ENCODE measurements at regions not wholly inside any gene's neighbourhood (a gene's known extent, or its start where the extent isn't known, plus 50 kb on each side); places are given as distances from the start of the nearest gene placed in this dataset.

DNA sequence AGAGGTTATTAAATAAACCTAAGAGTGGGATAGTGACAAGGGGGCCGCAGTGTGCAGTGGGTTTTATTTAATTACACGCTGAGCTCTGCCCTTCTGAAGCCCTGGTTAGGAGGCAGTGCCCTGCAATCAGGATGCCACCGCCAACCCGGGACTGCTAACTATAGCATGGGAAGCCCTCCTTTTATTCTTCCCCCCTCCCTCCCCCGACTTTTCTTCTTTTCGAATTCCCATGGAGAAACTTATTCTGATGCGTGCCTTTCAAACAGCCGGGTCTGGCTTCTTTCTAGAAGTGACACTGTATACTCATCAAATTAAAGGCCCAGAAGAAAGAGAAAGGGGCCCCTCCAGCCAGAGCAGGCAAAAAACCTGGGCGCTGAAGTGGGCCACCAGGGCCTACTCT is 91.3 kb upstream of the ANO1 start:
- no peak for DNase-seq (ENCODE audit: low read depth)
- TF ChIP-seq, protein P1, sequence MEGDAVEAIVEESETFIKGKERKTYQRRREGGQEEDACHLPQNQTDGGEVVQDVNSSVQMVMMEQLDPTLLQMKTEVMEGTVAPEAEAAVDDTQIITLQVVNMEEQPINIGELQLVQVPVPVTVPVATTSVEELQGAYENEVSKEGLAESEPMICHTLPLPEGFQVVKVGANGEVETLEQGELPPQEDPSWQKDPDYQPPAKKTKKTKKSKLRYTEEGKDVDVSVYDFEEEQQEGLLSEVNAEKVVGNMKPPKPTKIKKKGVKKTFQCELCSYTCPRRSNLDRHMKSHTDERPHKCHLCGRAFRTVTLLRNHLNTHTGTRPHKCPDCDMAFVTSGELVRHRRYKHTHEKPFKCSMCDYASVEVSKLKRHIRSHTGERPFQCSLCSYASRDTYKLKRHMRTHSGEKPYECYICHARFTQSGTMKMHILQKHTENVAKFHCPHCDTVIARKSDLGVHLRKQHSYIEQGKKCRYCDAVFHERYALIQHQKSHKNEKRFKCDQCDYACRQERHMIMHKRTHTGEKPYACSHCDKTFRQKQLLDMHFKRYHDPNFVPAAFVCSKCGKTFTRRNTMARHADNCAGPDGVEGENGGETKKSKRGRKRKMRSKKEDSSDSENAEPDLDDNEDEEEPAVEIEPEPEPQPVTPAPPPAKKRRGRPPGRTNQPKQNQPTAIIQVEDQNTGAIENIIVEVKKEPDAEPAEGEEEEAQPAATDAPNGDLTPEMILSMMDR (IDR thresholded peaks at IDR 0.05; ENCODE audit: control insufficient read depth, insufficient read depth, low read depth, low read length, missing control alignments) = no peak
- H3K4me3 ChIP-seq (ENCODE audit: control insufficient read depth, low read depth, low read length) = no peak overlapping the region

DNA sequence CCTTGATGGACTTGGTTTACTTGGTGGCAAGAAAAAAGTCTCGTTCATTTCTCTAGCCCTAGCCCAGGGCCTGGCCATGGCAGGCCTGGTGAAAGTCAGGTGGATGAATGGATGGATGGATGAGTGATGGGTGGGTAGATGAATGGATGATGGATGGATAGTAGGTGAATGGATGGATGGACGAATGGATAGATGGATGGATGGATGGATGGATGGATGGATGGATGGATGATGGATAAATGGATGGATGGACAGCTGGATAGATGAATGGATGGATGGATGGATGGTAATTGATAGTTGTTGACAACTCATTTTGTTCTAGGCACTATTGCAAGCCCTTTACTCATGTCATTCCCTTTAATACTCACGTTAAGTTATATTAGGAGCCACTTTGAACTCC is 86.1 kb upstream of the ANO1 start:
- H3K4me3 ChIP-seq (ENCODE audit: control insufficient read depth, low read depth, low read length) = no peak overlapping the region
- TF ChIP-seq, protein P1 (IDR thresholded peaks at IDR 0.05; ENCODE audit: control insufficient read depth, insufficient read depth, low read depth, low read length, missing control alignments) = no peak
- no peak for DNase-seq (ENCODE audit: low read depth)

DNA sequence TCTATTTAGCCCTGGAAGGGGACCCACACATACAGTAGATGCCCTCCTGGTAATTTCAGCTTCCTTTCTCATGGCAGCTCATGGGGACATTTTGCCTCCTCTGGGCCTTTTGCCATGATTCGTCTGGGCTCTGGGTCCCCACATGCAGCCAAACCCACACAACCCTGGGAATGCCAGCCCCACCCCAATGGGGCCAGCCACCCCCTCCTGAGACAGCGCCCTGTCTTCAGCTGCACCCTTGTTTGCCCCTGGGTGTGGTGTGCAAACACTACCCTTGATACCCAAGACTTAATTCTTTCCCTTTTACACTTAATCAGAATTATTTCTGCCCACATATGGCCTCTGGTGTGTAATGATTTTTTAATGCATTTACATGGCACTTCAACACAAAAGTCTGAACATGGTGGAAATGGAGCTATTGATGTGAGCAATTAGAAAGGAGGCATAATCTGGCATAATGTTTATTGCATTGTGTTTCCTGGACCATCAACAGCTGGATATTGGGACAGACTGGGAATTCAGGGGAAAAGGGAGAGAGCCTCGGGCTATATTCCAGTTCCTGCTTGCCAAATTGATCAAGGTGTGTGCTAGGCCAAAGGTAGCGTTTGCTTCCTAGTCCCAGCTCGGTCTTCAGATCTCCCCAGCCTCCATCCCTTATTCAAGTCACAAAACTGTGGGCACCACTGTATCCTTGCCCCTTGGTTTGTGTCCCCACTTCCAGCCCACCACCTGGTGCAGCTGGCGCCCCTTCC is 85.0 kb upstream of the ANO1 start:
- TF ChIP-seq, protein P1 (IDR thresholded peaks at IDR 0.05; ENCODE audit: control insufficient read depth, insufficient read depth, low read depth, low read length, missing control alignments) = no peak
- H3K4me3 ChIP-seq (ENCODE audit: control insufficient read depth, low read depth, low read length) = no peak overlapping the region
- no peak for DNase-seq (ENCODE audit: low read depth)

DNA sequence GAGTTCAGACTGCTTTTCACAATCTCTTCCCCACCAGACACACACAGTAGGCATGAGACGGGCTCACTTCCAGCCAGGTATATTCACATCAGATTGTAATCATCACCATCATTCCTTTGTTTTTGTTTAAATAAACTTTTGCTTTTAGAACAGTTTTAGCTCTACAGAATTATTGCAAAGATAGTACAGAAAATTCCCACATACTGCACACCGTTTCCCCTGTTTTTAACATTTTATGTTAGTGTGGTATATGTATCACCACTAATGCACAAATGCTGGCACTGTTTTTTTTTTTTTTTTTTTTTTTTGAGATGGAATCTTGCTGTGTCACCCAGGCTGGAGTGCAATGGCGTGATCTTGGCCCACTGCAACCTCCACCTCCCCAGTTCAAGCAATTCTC is 83.3 kb upstream of the ANO1 start:
- H3K4me3 ChIP-seq (ENCODE audit: control insufficient read depth, low read depth, low read length) = no peak overlapping the region
- TF ChIP-seq, protein P1 (IDR thresholded peaks at IDR 0.05; ENCODE audit: control insufficient read depth, insufficient read depth, low read depth, low read length, missing control alignments) = no peak
- no peak for DNase-seq (ENCODE audit: low read depth)

DNA sequence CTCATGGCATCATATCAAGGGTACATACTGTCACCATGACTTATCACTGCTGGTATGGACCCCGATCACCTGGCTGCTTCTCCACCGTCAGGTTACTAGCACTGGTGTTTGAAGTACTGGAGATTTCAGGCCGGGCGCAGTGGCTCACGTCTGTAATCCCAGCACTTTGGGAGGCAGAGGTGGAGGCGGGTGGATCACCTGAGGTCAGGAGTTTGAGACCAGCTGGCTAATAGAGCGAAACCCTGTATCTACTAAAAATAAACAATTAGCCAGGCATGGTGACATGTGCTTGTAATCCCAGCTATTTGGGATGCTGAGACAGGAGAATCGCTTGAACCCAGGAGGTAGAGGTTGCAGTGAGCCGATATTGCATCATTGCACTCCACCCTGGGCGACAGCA is 82.4 kb upstream of the ANO1 start:
- TF ChIP-seq, protein P1 (IDR thresholded peaks at IDR 0.05; ENCODE audit: control insufficient read depth, insufficient read depth, low read depth, low read length, missing control alignments) = no peak
- no peak overlapping the region for H3K4me3 ChIP-seq (ENCODE audit: control insufficient read depth, low read depth, low read length)
- no peak for DNase-seq (ENCODE audit: low read depth)

DNA sequence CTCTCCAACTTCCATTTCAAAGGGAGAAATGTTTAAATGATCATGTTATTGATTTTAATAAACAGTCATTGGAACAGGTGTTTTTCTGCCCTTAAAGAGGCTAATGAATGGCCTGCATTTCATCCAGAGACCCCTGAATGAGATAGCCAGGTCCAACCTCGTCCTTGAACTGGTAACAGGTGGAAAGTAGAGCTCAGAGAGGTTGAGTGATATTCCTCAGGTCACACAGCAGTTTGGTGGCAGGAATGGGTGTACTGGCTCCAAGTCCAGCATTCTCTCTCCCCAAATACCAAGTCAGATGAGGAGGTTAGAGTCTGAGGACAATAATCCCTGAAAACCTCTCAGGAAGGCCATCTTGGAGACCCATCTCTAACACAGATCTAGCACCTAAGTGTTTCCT is 81.7 kb upstream of the ANO1 start:
- TF ChIP-seq, protein P1 (IDR thresholded peaks at IDR 0.05; ENCODE audit: control insufficient read depth, insufficient read depth, low read depth, low read length, missing control alignments) = no peak
- DNase-seq (ENCODE audit: low read depth) = no peak
- H3K4me3 ChIP-seq (ENCODE audit: control insufficient read depth, low read depth, low read length) = no peak overlapping the region

Measured in AG09309 (cell line).